HG03460 (cell line): ENCODE measurements at regions not wholly inside any gene's neighbourhood (a gene's known extent, or its start where the extent isn't known, plus 50 kb on each side); places are given as distances from the start of the nearest gene placed in this dataset.
"Not testable (repeated sequence)": the region's sequence is repeated elsewhere in the genome, so short reads cannot be mapped to it uniquely, and the experiment has no call there.

Source experiments
- ATAC-seq: cut with Tn5 transposase; IDR thresholded peaks from one replicate; pipeline ENCODE4 v1.9.1; 2021; ENCODE audit not compliant: unreplicated experiment

DNA sequence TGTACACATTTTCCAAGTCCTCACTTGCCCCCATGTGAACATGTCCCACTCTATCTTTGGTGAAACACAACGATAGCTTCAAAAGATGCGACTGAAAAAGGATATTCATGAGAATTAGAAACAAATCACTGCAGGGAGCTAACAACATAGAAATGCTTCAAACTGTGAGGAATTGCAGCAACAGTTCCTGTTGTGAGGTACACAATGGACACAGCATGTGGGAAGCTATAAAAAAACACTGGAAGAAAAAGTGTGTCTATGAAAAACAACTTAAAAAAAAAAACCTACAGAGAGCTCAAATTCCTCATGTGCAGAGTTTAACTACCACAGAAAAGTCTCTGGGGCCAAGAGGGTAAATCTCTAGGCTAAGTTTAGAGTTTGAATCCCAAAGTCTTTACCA is 51.6 kb upstream of the BLTP1 start:
- ATAC-seq, result no peak

DNA sequence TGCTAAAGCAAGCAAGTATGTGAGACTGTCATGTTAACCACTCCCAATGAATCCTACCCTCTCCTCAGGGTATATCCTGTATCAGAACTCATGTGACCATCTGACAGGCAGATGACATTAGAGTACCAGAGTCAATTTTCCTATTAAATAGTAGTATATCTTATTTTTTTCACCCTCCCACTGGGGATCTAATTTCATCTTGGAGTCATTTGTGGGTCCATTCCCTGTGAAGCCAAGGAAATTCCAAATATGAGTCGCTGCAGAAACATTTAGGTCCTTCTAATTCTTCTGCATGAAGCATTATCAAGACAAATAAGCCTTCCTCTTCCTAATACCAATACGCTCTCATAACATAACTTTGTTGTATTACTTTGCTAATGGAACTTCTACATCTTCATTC is 52.2 kb upstream of the BLTP1 start:
- no peak for ATAC-seq

GRCh38 chr4:122091836-122092405 is 60.2 kb upstream of the BLTP1 start:
- ATAC-seq, result no peak

DNA sequence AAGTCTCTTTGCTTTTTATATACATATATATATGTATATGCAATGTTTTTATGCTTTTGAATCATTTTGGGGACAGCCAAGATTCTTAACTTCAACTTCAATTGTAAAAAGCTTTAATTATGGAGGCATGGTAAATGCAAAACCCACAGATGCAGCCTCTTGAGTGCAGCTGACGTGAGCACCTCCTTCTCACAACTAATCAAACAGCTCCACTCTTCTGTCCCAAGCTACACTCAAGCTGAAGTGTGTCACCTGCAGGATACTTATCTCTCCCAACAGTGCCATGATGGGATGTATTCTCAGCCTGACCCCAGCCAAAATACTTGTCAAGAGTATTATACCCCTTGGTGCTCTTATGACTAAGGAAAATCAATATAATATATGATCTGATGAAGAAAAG is 60.7 kb upstream of the BLTP1 start:
- no peak for ATAC-seq

DNA sequence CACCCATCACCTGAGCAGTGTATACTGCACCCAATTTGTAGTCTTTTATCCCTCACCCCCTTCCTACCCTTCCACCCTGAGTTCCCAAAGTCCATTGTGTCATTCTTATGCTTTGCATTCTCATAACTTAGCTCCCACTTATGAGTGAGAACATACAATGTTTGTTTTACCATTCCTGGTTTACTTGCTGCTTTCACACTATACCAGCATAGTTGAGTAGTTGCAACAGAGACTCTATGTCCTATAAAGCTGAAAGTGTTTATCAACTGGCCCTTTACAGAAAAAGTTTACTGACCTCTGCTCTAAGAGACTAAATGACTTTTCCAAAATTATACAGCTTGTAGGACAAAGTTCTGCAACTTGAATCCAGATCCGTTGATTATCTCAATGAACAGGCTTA is 61.1 kb upstream of the BLTP1 start:
- ATAC-seq, result no peak

DNA sequence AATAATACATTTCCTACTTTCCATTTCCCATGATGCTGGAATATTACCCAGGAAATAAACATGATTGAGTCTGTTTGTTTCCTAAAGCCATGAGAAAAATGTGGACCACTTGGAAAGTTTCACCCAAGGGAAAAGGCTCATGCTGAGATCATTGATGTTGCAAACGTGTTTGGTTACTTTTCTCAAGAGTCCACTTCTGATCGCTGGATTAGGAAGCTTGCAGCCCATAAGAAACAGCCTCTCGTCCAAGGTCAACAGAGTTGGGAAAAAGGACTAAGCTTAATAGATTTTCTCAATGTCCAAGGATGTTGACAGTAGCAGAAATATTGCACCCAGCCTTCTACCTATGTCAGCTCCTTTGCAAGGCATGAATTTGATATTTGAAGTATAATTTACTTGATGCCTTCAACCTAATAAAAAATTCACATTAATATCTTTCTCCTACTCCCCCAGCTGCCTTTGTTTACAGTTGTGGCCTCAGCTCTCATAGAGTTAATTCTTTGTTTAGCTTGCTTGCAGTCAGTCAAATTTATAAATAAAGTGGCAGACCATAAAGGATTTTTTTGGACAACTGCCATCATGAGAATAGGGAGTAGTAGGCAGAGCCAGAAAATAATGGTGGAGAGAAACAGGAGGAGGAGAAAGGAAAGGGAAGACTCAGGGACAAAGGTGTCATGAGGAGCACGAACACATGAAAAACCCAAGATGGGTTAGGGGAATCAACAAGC is 65.6 kb upstream of the BLTP1 start:
- ATAC-seq, result no peak

- ATAC-seq, result no peak
Observed at GRCh38 chr4:122083989-122084388, 68.1 kb upstream of the BLTP1 start.

DNA sequence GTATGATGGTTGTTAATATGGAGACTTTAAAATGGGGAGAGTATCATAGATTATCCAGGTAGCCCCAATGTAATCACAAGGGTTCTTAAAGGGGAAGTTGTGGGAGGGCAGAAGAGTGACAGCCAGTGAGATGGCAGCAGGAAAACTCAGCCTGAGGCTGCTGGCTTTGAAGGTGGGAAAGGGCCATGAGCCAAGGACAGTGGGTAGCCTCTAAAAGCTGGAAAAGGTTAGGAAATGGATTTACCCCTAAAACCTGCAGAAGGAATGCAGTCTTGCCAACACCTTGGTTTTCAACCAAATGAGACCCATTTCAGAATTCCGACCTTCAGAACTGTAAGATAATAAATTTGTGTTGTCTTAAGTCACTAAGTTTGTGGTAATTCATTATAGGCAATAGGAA is 68.8 kb upstream of the BLTP1 start:
- ATAC-seq, result no peak

- ATAC-seq, result no peak
Observed at GRCh38 chr4:122082661-122083060, 69.5 kb upstream of the BLTP1 start.

GRCh38 chr4:122077653-122078052 is 74.5 kb upstream of the BLTP1 start:
- not testable (repeated sequence) for ATAC-seq

GRCh38 chr4:122076835-122077234 is 75.3 kb upstream of the BLTP1 start:
- ATAC-seq, result not testable (repeated sequence)

GRCh38 chr4:122073615-122074014 is 78.5 kb upstream of the BLTP1 start:
- no peak for ATAC-seq

DNA sequence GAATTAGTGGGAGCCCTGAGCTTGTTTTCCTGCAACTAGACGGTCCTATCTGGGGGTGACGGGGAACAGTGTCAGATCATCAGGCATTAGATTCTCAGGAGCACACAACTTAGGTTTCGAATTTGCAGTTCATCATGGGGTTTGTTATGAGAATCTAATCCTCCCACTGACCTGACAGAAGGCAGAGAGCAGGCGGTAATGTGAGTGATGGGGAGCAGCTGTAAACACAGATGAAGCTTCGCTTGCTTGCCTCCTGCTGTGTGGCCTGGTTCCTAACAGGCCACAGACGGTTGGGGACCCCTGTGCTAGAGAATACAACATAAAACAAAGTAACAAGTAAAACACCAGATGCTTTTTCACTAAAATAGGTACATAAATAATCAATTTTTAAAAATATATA is 86.2 kb upstream of the BLTP1 start:
- no peak for ATAC-seq

- ATAC-seq, result no peak
Observed at GRCh38 chr4:122065149-122065548, 87.0 kb upstream of the BLTP1 start.

DNA sequence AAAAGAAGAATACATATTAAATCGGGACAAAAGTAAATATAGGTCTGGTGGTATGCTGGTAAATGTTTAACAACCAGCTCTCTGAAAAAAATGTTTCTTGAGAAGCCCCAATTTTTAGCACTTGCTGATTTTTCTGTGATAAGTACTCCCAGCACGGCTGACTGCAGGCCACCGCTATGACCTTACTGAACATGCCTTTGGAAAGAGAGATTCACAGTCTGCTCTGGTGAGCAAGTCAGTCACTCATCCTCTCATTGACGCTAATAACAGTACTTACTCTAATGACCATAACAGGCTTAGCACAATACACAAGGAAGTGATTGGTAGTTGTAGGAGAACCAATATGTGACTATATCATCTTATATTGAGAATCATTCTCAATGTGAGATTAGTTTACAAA is 98.9 kb upstream of the BLTP1 start:
- no peak for ATAC-seq

GRCh38 chr4:122052677-122053076 is 99.5 kb upstream of the BLTP1 start:
- ATAC-seq, result no peak

DNA sequence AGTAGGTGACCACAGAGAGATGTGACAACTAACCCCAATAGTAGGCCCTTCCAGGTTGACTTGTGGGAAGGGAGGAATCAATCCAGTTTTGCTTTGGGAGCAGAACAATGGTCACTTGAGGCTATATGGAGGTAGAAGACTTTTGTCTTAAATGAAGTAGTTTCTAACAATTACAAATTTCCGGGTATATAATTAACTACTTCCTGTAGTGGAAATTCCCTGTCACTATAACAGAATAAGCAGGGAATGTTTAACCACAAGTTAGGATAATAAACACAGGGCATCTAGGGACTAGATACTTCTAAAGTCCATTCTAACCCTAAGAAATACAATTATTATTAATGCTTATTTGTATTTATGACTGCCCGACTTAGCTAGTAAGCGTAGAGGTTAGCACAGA is 99.0 kb upstream of the TRPC3 start:
- ATAC-seq, result no peak

- ATAC-seq, result no peak
Observed at GRCh38 chr4:122047456-122048425, 95.9 kb upstream of the TRPC3 start.

DNA sequence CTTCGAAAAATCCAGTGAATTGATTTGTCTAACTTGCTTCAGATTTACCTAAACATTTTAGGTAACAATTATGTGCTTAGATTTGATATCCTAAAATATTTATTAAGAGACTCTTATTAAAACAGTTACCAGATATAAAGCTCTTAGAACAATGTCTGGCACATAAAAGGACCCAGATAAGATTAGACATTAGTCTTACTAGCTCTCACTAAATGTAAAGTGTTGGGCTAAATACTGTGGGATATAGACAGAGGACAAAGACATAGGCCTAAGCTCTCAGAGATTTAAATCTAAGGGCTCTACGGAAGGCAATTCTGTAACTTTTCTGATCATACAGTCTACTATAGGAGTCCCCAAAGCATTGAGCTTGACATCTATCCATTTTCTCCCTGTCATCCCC is 94.4 kb upstream of the TRPC3 start:
- ATAC-seq, result no peak

GRCh38 chr4:122045533-122045932 is 93.7 kb upstream of the TRPC3 start:
- no peak for ATAC-seq

GRCh38 chr4:122044501-122044900 is 92.6 kb upstream of the TRPC3 start:
- no peak for ATAC-seq

GRCh38 chr4:122041312-122041711 is 89.5 kb upstream of the TRPC3 start:
- ATAC-seq, result no peak
